ENCODE measurements at regions not wholly inside any gene's neighbourhood (a gene's known extent, or its start where the extent isn't known, plus 50 kb on each side); places are given as distances from the start of the nearest gene placed in this dataset.

DNA sequence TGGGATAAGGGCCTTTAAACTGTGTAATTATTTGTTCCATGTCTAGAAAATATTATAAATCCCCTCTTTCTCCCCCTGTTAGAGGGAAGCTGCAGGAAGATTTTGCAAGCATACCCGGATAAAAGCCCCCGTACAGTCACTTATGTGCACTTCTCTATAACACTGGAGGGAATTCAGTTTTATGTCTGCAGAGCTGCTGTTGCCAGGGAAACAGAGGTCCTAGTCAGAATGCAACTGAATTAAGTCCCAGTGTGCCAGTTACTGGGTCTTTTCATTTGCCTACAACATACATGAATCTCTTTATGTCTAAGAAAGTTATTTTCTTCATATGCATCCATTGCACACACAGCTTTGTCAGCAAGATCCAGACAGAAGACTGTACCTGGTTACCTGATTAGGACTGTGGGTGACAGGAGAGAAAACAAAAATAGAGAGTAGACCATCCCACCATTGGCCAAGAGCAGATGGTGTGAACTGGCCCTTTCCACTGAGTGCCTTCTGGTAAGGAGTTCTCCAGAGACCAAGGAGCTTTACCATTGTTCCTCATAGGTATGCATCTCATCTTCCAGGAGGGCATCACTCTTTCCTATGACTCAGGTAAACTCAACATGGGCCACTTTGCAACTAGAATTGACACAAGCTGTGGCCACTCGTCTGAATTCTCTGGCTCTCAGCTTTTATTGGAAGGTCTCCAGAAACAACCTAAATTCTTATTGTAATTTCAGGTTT lies 180.8 kb upstream of the PHACTR1 start:
- TF ChIP-seq, protein P1, sequence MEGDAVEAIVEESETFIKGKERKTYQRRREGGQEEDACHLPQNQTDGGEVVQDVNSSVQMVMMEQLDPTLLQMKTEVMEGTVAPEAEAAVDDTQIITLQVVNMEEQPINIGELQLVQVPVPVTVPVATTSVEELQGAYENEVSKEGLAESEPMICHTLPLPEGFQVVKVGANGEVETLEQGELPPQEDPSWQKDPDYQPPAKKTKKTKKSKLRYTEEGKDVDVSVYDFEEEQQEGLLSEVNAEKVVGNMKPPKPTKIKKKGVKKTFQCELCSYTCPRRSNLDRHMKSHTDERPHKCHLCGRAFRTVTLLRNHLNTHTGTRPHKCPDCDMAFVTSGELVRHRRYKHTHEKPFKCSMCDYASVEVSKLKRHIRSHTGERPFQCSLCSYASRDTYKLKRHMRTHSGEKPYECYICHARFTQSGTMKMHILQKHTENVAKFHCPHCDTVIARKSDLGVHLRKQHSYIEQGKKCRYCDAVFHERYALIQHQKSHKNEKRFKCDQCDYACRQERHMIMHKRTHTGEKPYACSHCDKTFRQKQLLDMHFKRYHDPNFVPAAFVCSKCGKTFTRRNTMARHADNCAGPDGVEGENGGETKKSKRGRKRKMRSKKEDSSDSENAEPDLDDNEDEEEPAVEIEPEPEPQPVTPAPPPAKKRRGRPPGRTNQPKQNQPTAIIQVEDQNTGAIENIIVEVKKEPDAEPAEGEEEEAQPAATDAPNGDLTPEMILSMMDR (IDR thresholded peaks at IDR 0.05; ENCODE audit: low read length), result no peak
- TF ChIP-seq EZH2 (IDR thresholded peaks at IDR 0.05; ENCODE audit: borderline replicate concordance, low read length), result no peak
